Testis (tissue), 2 donors: ENCODE measurements at regions not wholly inside any gene's neighbourhood (a gene's known extent, or its start where the extent isn't known, plus 50 kb on each side); places are given as distances from the start of the nearest gene placed in this dataset.

Experiments
- DNase-seq: peaks from one replicate; pipeline ENCODE4 v3.0.0-alpha.2; 2019
- H3K27ac ChIP-seq, 2 donors: fragments of 200-600 bp; sonication (generic); one replicate each; pipeline ENCODE4 v1.5.1; 2019
- H3K27me3 ChIP-seq: fragments of 200-600 bp; sonication (generic); one replicate; pipeline ENCODE4 v1.5.1; 2019
- H3K36me3 ChIP-seq: fragments of 200-600 bp; sonication (generic); one replicate; pipeline ENCODE4 v1.5.1; 2017; ENCODE audit warnings: low read depth; ENCODE audit errors: missing control alignments
- H3K4me1 ChIP-seq: fragments of 200-600 bp; sonication (generic); one replicate; pipeline ENCODE4 v1.5.1; 2019
- H3K4me3 ChIP-seq, 2 donors: fragments of 200-600 bp; sonication (generic); one replicate each; pipeline ENCODE4 v1.5.1; 2017 to 2019
- H3K9me3 ChIP-seq: fragments of 200-600 bp; sonication (generic); one replicate; pipeline ENCODE4 v1.5.1; 2017
- CTCF ChIP-seq, 3 experiments: fragments of 450-650 bp in 2 of 3; fragments of 200-600 bp in 1 of 3; sonication (generic) in 1 of 3; IDR thresholded peaks; one replicate each; pipeline ENCODE4 v1.5.1; 2016 to 2019; ENCODE audit warnings: antibody characterized with exemption in 3 of 3, mild to moderate bottlenecking in 2 of 3, moderate library complexity in 1 of 3
- POLR2A ChIP-seq: fragments of 450-650 bp; IDR thresholded peaks from one replicate; pipeline ENCODE4 v1.6.1; 2017; ENCODE audit warnings: antibody characterized with exemption, mild to moderate bottlenecking, moderate library complexity
- WGBS, 2 donors: methylation state at CpG; one replicate each; pipeline ENCODE4 v1.1.5; 2018; 5-methylcytosine and 5-hydroxymethylcytosine counted together
- intact Hi-C: fragments of 100-400 bp; cut with DNase I; formaldehyde crosslinking; loops from one replicate; pipeline ENCODE4 v1.15.1; 2023; ENCODE audit warnings: low total_unique reads

- Histone ChIP-seq H3K36me3 (no peaks in the 10 kb centered on the region), H3K27ac (no peak overlapping the region), H3K9me3 (no peaks in the 10 kb centered on the region), H3K4me1 (no peaks in the 10 kb centered on the region), H3K4me3 (no peak overlapping the region), H3K27me3 (no peaks in the 10 kb centered on the region)
- WGBS, 2 donors, result 86 to 90% methylated on average over 4 of the region's 4 CpGs
- TF ChIP-seq CTCF (IDR thresholded peaks at IDR 0.05), result no peak
- no peak for TF ChIP-seq POLR2A
- no peak for DNase-seq
- intact Hi-C loops, result no loop called here
Observed at GRCh38 chr5:125140220-125140619, 393.8 kb upstream of the ZNF608 start.

- 74 to 90% methylated on average over 2 of the region's 2 CpGs for WGBS, 2 donors
- TF ChIP-seq CTCF (IDR thresholded peaks at IDR 0.05) (no peak), POLR2A (no peak)
- DNase-seq, result no peak
- H3K4me3 ChIP-seq, result no peak overlapping the region
- intact Hi-C loops, result no loop called here
- no peaks in the 10 kb centered on the region for H3K9me3 ChIP-seq
- no peaks in the 10 kb centered on the region for H3K36me3 ChIP-seq
- no peak overlapping the region for H3K27ac ChIP-seq
- H3K4me1 ChIP-seq, result no peaks in the 10 kb centered on the region
- no peaks in the 10 kb centered on the region for H3K27me3 ChIP-seq
Observed at GRCh38 chr5:125140855-125141254, 394.4 kb upstream of the ZNF608 start.

- Histone ChIP-seq H3K9me3 (no peaks in the 10 kb centered on the region), H3K27ac (no peak overlapping the region), H3K36me3 (no peaks in the 10 kb centered on the region), H3K4me1 (no peaks in the 10 kb centered on the region), H3K27me3 (no peaks in the 10 kb centered on the region), H3K4me3 (no peak overlapping the region)
- DNase-seq, result no peak
- TF ChIP-seq POLR2A, result no peak
- TF ChIP-seq CTCF (IDR thresholded peaks at IDR 0.05), result no peak
- intact Hi-C loops, result no loop called here
Observed at GRCh38 chr5:125142458-125142857, 396.0 kb upstream of the ZNF608 start.

GRCh38 chr5:125143011-125143410 is 396.6 kb upstream of the ZNF608 start:
- 85 to 90% methylated on average over 2 of the region's 2 CpGs for WGBS, 2 donors
- H3K36me3 ChIP-seq, result no peaks in the 10 kb centered on the region
- TF ChIP-seq POLR2A, result no peak
- no peak overlapping the region for H3K4me3 ChIP-seq
- intact Hi-C loops, result no loop called here
- no peaks in the 10 kb centered on the region for H3K9me3 ChIP-seq
- no peak overlapping the region for H3K27ac ChIP-seq
- H3K4me1 ChIP-seq, result no peaks in the 10 kb centered on the region
- no peaks in the 10 kb centered on the region for H3K27me3 ChIP-seq
- no peak for DNase-seq

DNA sequence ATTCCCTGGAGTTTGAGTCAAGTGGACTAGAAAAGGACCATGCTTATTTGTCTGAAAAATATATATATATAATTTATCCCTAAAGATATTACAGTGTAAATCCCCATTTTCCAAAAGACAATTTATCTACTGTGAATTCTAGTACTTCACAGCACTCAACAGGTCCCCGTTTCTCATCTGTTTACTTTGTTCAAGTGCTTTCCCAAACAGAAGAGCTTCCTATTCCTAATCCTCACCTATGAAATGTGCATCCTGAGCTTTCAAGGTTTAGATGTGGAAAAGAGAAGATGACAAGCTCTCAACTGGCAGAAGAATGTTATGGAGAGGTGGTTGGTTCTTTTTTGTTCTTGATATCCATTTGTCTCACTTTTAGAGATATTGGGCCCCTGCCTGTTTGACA is 401.6 kb upstream of the ZNF608 start:
- Histone ChIP-seq H3K9me3 (no peaks in the 10 kb centered on the region), H3K4me3 (no peak overlapping the region), H3K36me3 (no peaks in the 10 kb centered on the region), H3K27ac (no peak overlapping the region), H3K4me1 (no peaks in the 10 kb centered on the region), H3K27me3 (no peaks in the 10 kb centered on the region)
- WGBS, 2 donors, result 87 to 94% methylated on average over 1 of the region's 1 CpG
- TF ChIP-seq POLR2A (no peak), CTCF (IDR thresholded peaks at IDR 0.05) (no peak)
- no peak for DNase-seq
- intact Hi-C loops, result no loop called here
